ENCODE measurements at regions not wholly inside any gene's neighbourhood (a gene's known extent, or its start where the extent isn't known, plus 50 kb on each side); places are given as distances from the start of the nearest gene placed in this dataset.

- no peaks in the 10 kb centered on the region for H3K9me3 ChIP-seq
- in situ Hi-C loops (cut with MboI; ENCODE audit: low sequenced_read_pairs in 4 of 4), result no loop called here
Measured at GRCh38 chr13:74838096-74838495, 643.9 kb downstream of the TBC1D4 start.

GRCh38 chr13:74836628-74837027 lies 645.3 kb downstream of the TBC1D4 start:
- intact Hi-C loops (cut with DNase I; ENCODE audit: low total_unique reads), result no loop called here
- no peak for TF ChIP-seq POLR2A (IDR thresholded peaks at IDR 0.05)
- TF ChIP-seq CTCF (IDR thresholded peaks at IDR 0.05 in 4 of 5, conservative IDR thresholded peaks at IDR 0.05 in 1 of 5), result no peak
- H3K9me3 ChIP-seq, result no peaks in the 10 kb centered on the region
- H3K4me1 ChIP-seq, result no peaks in the 10 kb centered on the region
- H3K27ac ChIP-seq, result no peak overlapping the region
- H3K4me3 ChIP-seq, result no peak overlapping the region
- no peaks in the 10 kb centered on the region for H3K27me3 ChIP-seq
- DNase-seq, result no peak
- no peaks in the 10 kb centered on the region for H3K36me3 ChIP-seq
- in situ Hi-C loops (cut with MboI; ENCODE audit: low sequenced_read_pairs in 4 of 4), result no loop called here
- ATAC-seq, result no peak

More at GRCh38 chr13:74838096-74838495, 643.9 kb downstream of the TBC1D4 start:
- intact Hi-C loops (cut with DNase I; ENCODE audit: low total_unique reads), result no loop called here
- no peak for ATAC-seq
- H3K4me1 ChIP-seq, result no peaks in the 10 kb centered on the region
- TF ChIP-seq POLR2A (IDR thresholded peaks at IDR 0.05) (no peak), CTCF (IDR thresholded peaks at IDR 0.05 in 4 of 5, conservative IDR thresholded peaks at IDR 0.05 in 1 of 5) (no peak)
- no peak for DNase-seq
- no peak overlapping the region for H3K27ac ChIP-seq
- H3K36me3 ChIP-seq, result no peaks in the 10 kb centered on the region
- H3K27me3 ChIP-seq, result no peaks in the 10 kb centered on the region
- H3K4me3 ChIP-seq, result no peak overlapping the region

- intact Hi-C loops (cut with DNase I; ENCODE audit: low total_unique reads) (no loop called here), in situ Hi-C loops (cut with MboI; ENCODE audit: low sequenced_read_pairs in 4 of 4) (no loop called here)
- Histone ChIP-seq H3K27ac (no peak overlapping the region), H3K4me1 (no peaks in the 10 kb centered on the region), H3K9me3 (no peaks in the 10 kb centered on the region), H3K27me3 (no peaks in the 10 kb centered on the region), H3K4me3 (no peak overlapping the region), H3K36me3 (no peaks in the 10 kb centered on the region)
- TF ChIP-seq CTCF (IDR thresholded peaks at IDR 0.05 in 4 of 5, conservative IDR thresholded peaks at IDR 0.05 in 1 of 5) (no peak), POLR2A (IDR thresholded peaks at IDR 0.05) (no peak)
- ATAC-seq, result no peak
- DNase-seq, result no peak
Measured at GRCh38 chr13:74835579-74835978, 646.4 kb downstream of the TBC1D4 start.

- intact Hi-C loops (cut with DNase I; ENCODE audit: low total_unique reads), result no loop called here
- Histone ChIP-seq H3K4me3 (no peak overlapping the region), H3K4me1 (no peaks in the 10 kb centered on the region), H3K27ac (no peak overlapping the region), H3K27me3 (no peaks in the 10 kb centered on the region), H3K36me3 (no peaks in the 10 kb centered on the region), H3K9me3 (no peaks in the 10 kb centered on the region)
- DNase-seq (no peak), ATAC-seq (no peak)
- TF ChIP-seq POLR2A (IDR thresholded peaks at IDR 0.05) (no peak), CTCF (IDR thresholded peaks at IDR 0.05 in 4 of 5, conservative IDR thresholded peaks at IDR 0.05 in 1 of 5) (no peak)
- in situ Hi-C loops (cut with MboI; ENCODE audit: low sequenced_read_pairs in 4 of 4), result no loop called here
Measured at GRCh38 chr13:74825938-74826246, 656.1 kb downstream of the TBC1D4 start.

GRCh38 chr13:74825152-74825937 lies 656.6 kb downstream of the TBC1D4 start:
- no peak for TF ChIP-seq CTCF (IDR thresholded peaks at IDR 0.05 in 4 of 5, conservative IDR thresholded peaks at IDR 0.05 in 1 of 5)
- TF ChIP-seq POLR2A (IDR thresholded peaks at IDR 0.05), result no peak
- intact Hi-C loops (cut with DNase I; ENCODE audit: low total_unique reads), result no loop called here

More at GRCh38 chr13:74825152-74825937, 656.6 kb downstream of the TBC1D4 start:
- H3K36me3 ChIP-seq, result no peaks in the 10 kb centered on the region
- no peaks in the 10 kb centered on the region for H3K9me3 ChIP-seq
- no peaks in the 10 kb centered on the region for H3K27me3 ChIP-seq
- H3K4me3 ChIP-seq, result no peak overlapping the region
- peak overlapping the region in 1 of 4 donors; percentile 10 for H3K27ac ChIP-seq
- DNase-seq (no peak), ATAC-seq (peak in 1 of 2 donors; percentile 58)
- in situ Hi-C loops (cut with MboI; ENCODE audit: low sequenced_read_pairs in 4 of 4), result no loop called here
- H3K4me1 ChIP-seq, result no peaks in the 10 kb centered on the region

All from gastrocnemius medialis (tissue), 4 donors.